GM21737 (cell line): ENCODE measurements at regions not wholly inside any gene's neighbourhood (a gene's known extent, or its start where the extent isn't known, plus 50 kb on each side); places are given as distances from the start of the nearest gene placed in this dataset.
"Not testable (repeated sequence)": the region's sequence is repeated elsewhere in the genome, so short reads cannot be mapped to it uniquely, and the experiment has no call there.

Experiments used
- ATAC-seq: cut with Tn5 transposase; IDR thresholded peaks from one replicate; pipeline ENCODE4 v1.9.1; 2021; ENCODE audit warnings: mild to moderate bottlenecking, moderate library complexity; ENCODE audit not compliant: unreplicated experiment

- no peak for ATAC-seq
Observed at GRCh38 chrY:3037471-3037870, 102.3 kb downstream of the ZFY start.

GRCh38 chrY:3040415-3040814 is 105.2 kb downstream of the ZFY start:
- no peak for ATAC-seq

DNA sequence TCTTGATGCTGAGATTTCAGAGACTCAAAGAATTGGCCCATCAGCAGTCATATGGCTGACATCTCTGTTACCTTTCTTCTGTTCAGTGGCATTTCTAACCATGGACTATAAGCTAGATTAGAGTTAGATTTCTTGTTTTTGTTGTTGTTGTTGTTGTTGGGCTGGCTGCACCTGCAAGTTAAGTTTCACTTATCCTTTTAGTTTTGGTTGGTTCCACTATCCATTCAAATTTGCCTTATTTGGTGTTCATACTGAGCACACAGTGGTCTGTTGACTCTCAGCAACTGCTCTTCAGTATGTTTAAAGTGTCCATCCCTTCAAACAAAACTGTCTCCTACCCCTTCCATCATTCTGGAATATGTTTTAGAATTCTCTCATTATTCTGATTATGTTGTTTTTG is 106.8 kb downstream of the ZFY start:
- ATAC-seq = peak; percentile 54

DNA sequence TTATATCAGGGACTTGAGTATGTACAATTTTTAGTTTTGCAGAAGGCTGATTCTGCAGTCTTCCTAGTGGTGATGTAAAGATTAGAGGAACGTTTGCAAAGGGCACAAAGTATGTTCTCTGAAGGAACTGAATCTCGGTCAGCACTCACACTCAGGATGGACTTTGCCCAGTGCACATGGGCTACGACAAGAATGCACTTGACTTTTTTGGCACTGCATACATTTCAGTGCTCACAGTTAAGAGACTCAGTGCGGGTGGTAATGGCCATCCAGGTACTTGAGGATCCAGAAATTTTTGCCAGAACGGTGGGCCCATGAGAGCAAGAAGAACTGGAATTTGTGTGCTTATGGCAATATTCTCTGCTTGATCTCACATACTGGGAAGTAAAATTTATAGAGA is 107.7 kb downstream of the ZFY start:
- ATAC-seq = no peak

DNA sequence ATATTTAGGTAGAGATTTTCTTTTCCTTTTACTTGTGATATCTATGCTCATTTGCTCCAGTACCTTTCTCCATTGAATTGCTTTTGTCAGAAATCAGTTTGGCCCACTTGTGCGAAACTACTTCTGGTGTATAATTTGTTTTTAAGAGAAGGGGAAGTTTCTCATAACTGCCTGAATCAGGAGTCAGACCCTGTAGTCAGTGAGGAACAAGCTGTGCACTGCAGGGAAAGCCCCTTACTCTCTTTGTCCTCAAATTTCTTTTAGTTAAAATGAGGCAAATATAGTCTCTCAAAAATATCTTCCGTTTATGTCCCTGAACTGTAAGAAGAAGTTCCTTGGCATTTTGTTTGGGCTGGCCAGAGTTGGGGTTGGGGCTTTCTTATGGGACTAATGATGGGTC is 109.9 kb downstream of the ZFY start:
- no peak for ATAC-seq

DNA sequence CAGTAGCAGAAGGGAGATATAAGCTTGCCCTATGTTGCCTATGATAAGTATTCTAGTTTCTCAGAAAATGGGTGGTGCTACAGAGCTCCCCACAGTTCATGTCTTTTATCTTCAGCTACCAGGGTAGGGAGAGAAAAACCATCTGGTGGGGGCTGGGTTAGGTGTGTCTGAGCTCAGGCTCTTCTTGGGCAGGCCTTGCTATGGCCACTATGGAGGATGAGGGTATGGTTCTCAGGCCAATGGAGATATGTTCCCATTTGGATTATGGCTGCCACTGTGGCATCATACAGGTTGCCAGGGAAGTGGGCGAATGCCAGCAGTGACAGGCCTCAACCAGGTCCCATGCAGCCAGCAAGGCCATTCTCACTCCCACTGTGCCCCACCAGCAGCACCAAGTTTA is 120.3 kb downstream of the ZFY start:
- ATAC-seq = not testable (repeated sequence)

DNA sequence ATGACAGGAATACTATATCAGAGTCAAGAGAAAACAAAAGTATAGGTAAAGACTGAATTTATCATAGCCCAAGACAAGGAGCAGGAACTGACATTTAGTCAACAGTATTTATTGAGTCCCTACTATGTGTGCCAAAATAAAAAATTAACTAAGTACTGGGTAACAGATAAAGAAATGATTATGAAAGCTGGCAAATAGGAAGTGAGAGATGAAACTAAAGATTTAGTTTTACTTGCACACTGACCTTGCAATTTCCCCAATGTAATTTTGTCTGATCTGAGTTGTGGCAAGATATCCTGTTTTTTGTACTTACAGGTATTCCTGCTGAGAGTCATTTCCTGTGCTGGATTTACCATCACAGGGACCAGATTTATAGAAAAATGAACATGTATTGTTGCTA is 123.2 kb downstream of the ZFY start:
- ATAC-seq = not testable (repeated sequence)

- not testable (repeated sequence) for ATAC-seq
Observed at GRCh38 chrY:3060671-3061070, 125.5 kb downstream of the ZFY start.

DNA sequence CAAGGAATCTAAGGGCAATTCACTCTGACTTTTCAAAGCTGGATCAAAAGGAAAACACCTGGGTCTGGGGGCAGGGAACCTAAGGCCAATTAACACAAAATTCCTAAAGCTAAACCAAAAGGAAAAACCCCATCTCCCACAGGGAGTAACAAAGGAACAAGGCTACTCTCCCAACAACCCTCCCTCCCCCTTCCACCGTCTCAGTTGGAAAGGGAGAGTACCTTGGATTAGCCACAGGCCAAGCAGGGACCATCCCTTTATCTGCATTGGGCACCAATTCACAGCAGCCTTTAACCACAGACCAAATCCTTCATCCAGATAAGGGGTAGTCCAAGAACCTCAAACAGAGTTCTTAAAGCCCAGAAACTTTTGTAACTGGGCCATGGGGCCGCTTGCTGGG is 153.0 kb downstream of the ZFY start:
- not testable (repeated sequence) for ATAC-seq

GRCh38 chrY:3108674-3109073 is 173.5 kb downstream of the ZFY start:
- not testable (repeated sequence) for ATAC-seq

- ATAC-seq = peak; percentile 79
Observed at GRCh38 chrY:3120234-3120633, 185.1 kb downstream of the ZFY start.

- ATAC-seq = peak; percentile 63
Observed at GRCh38 chrY:3120716-3121115, 185.5 kb downstream of the ZFY start.

GRCh38 chrY:3123482-3123881 is 188.3 kb downstream of the ZFY start:
- not testable (repeated sequence) for ATAC-seq

GRCh38 chrY:3171074-3171473 is 235.9 kb downstream of the ZFY start:
- not testable (repeated sequence) for ATAC-seq

DNA sequence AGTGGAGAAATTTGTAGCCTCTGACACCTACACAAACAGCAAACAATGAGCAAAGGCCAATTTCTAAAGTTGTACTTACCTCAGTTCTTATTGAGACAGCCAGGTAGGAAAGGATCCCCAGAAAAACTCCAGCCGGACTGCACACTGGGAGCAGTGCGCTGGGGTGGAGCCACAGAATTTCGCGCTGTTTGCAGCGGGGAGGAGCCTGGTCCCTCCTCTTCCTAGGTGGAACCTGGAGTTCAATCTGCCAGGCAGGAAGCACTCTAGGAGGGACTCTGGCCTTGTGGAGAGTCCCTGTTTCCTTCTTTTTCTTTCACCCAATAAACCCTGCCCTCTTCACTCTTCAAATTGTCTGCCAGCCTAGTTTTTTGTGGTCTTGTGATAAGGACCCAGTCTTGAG is 259.9 kb downstream of the ZFY start:
- ATAC-seq = not testable (repeated sequence)

GRCh38 chrY:3202287-3202686 is 267.1 kb downstream of the ZFY start:
- ATAC-seq = not testable (repeated sequence)

GRCh38 chrY:3206733-3207132 is 271.6 kb downstream of the ZFY start:
- not testable (repeated sequence) for ATAC-seq

DNA sequence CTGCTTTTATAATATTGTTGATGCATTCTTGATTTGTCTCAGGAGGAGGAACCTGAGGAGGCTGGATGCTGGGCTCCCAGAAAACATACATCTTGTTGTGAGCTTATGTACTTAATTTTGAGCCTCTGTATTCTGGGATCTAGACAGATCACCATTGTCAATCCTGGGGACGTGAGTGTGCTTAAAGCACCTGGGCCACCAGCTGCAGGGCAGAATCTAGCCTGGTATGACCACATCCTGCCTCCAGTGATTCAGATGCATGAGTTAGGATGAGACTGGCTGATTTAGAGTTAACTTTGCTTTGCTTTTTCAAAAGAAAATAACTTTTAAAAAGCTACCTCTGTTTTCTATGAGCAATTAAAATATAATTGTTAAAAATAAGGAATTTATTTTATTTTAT is 278.0 kb downstream of the ZFY start:
- not testable (repeated sequence) for ATAC-seq

GRCh38 chrY:3218134-3218533 is 283.0 kb downstream of the ZFY start:
- ATAC-seq = not testable (repeated sequence)

DNA sequence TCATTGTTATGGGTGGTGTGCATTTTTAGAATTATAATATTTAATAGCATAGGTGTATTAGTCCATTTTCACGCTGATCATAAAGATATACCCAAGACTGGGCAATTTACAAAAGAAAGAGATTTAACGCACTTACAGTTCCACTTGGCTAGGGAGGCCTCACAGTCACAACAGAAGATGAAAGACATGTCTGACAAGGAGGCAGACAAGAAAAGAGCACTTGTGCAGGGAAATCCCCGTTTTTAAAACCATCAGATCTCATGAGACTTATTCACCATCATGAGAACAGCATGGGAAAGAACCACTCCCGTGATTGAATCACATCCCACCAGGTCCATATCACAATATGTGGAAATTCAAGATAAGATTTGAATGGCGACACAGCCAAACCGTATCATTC is 283.4 kb downstream of the ZFY start:
- ATAC-seq = not testable (repeated sequence)

- not testable (repeated sequence) for ATAC-seq
Observed at GRCh38 chrY:3262911-3263310, 316.0 kb upstream of the TGIF2LY start.

DNA sequence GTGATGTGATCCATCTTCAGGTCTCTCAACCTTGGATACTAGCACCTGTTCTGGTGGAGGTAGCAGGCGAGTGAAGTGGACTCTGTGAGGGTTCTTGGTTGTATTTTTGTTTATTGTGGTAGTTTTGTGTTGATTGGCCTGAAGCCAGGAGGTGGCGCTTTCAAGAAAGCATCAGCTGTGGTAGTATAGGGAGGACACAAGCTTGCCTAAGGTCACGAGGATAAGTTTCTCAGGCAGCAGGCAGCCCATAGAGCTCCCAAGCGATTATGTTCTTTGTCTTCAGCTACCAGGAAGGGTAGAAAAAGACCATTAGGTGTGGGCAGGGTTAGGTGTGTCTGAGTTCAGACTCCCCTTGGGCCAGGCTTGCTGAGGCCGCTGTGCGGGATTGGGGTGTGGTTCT is 290.8 kb upstream of the TGIF2LY start:
- not testable (repeated sequence) for ATAC-seq

DNA sequence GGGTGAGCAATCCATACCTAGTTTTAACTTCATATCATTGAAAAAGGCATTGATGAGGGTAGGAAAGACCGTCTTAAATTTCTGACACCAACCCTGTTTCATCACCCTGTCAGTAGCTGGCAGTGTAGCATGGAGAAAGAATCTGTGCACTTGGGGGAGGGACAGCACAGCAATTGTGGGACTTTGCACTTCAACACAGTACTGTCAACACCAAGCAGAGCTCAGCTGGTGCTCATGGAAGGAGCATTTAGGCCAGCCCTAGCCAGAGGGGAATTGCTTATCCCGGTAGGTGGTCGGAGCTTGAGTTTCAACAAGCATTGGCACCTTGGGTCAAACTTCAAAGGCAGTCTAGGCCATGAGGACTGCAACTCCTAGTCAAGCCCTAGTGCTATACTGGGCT is 281.6 kb upstream of the TGIF2LY start:
- ATAC-seq = not testable (repeated sequence)

DNA sequence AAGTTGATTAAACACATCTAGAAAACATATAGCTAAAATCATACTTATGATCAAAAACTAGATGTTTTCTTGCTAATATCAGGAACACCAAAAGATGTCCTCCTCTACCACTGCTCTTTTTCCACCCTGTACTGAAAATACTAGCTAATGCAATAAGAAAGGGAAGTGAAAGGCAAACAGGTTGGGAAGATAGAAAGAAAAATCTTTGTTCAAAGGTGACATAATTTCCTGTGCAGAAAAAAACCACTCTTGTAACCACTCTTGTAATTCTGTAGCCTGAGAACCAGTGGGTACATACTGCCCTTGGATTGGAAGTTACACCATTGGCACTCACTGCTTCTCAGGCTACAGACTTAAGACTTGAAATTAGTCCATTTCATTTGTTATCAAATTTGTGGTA is 258.9 kb upstream of the TGIF2LY start:
- ATAC-seq = not testable (repeated sequence)
